ENCODE measurements at regions not wholly inside any gene's neighbourhood (a gene's known extent, or its start where the extent isn't known, plus 50 kb on each side); places are given as distances from the start of the nearest gene placed in this dataset.

- TF ChIP-seq CTCF (conservative IDR thresholded peaks at IDR 0.05; ENCODE audit: low read length) (no peak), EZH2phosphoT487 (IDR thresholded peaks at IDR 0.05; ENCODE audit: borderline replicate concordance) (no peak)
These were observed 147.0 kb upstream of the NOCT start for GRCh38 chr4:138868562-138868961.
